HepG2 (cell line): ENCODE measurements at regions not wholly inside any gene's neighbourhood (a gene's known extent, or its start where the extent isn't known, plus 50 kb on each side); places are given as distances from the start of the nearest gene placed in this dataset.
"Not testable (repeated sequence)": the region's sequence is repeated elsewhere in the genome, so short reads cannot be mapped to it uniquely, and the experiment has no call there.

Experiments
- BRF2 ChIP-seq: sonication (generic); formaldehyde crosslinking; IDR thresholded peaks from 2 replicates; pipeline ENCODE4 v1.8.1; 2022; ENCODE audit warnings: mild to moderate bottlenecking, missing genetic modification reagents
- CTCF ChIP-seq: sonication (generic); formaldehyde crosslinking; IDR thresholded peaks from 2 replicates; pipeline ENCODE4 v1.5.0; 2020; ENCODE audit warnings: mild to moderate bottlenecking, missing genetic modification reagents, moderate library complexity
- EP300 ChIP-seq, 3 experiments: sonication (generic) in 1 of 3; formaldehyde crosslinking in 1 of 3; IDR thresholded peaks; 2 replicates each; pipeline versions ENCODE4 v1.5.1 to v1.6.1; 2011 to 2020; ENCODE audit warnings: low read depth in 2 of 3, low read length in 2 of 3, borderline replicate concordance in 1 of 3, improper control_type of control experiment in 1 of 3, mild to moderate bottlenecking in 1 of 3, missing genetic modification reagents in 1 of 3, moderate library complexity in 1 of 3
- MIER2 ChIP-seq: IDR thresholded peaks from 2 replicates; pipeline ENCODE4 v1.6.1; 2016; ENCODE audit warnings: missing biosample characterization, missing genetic modification reagents
- NFKBIZ ChIP-seq: IDR thresholded peaks from 2 replicates; pipeline ENCODE4 v1.6.1; 2018; ENCODE audit warnings: missing genetic modification reagents, missing compliant biosample characterization
- PBX3 ChIP-seq: sonication (generic); formaldehyde crosslinking; IDR thresholded peaks from 2 replicates; pipeline ENCODE4 v1.8.1; 2023; ENCODE audit warnings: missing genetic modification reagents, inconsistent platforms, borderline replicate concordance
- RAD21 ChIP-seq: fragments of 450-650 bp; formaldehyde crosslinking; IDR thresholded peaks from 2 replicates; pipeline ENCODE4 v1.5.0; 2020; ENCODE audit warnings: mild to moderate bottlenecking
- RFX5 ChIP-seq: IDR thresholded peaks from 2 replicates; pipeline ENCODE4 v1.6.1; 2011; ENCODE audit warnings: low read depth, low read length, improper control_type of control experiment
- SMARCC2 ChIP-seq: fragments of 450-650 bp; IDR thresholded peaks from 2 replicates; pipeline ENCODE4 v1.6.1; 2017; ENCODE audit warnings: antibody characterized with exemption, mild to moderate bottlenecking
- ZNF329 ChIP-seq: sonication (generic); formaldehyde crosslinking; IDR thresholded peaks from 2 replicates; pipeline ENCODE4 v1.9.0; 2021; ENCODE audit warnings: low read depth, mild to moderate bottlenecking, missing genetic modification reagents
- ZNF549 ChIP-seq: sonication (generic); formaldehyde crosslinking; IDR thresholded peaks from 2 replicates; pipeline ENCODE4 v1.5.0; 2020; ENCODE audit warnings: missing genetic modification reagents

DNA sequence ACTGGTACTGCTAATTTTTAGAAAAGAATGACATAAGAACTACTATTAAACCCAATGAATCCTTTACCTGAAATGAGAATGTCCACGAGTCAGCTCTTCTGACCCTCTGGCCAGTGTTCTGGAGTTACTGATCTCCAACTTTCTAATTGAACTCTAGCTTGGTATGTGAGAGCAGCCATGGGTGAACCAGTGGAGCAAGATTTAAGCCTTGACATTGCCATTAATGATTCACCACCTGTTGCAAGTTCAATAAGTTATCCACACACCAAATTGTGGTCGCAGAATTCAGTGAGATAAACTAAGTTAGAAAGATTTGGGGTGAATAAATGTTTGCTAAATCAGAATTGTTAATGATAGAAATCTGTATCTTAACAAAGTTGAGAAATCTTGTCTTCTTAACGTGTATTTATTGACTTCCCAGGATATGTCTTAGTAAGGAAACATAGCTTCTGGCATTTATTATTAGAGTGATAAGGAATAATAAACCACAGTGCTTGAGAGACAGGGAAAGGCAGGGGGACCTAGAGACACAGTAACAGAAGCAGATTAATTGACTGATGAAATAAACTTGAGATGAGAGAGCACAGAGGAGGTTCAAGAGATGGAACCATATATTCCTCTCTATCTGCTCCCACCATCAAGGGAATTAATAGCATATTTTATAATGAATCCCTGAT lies 67.3 kb downstream of the NUTM2D start:
- TF ChIP-seq ZNF549 (CRISPR knock-in tag); MIER2 (CRISPR knock-in tag); PBX3; BRF2; ZNF329; RAD21; CTCF (CRISPR knock-in tag); EP300 (IDR thresholded peaks at IDR 0.05; ENCODE audit: low read depth in 2 of 2, low read length in 2 of 2); EP300 (CRISPR knock-in tag; IDR thresholded peaks at IDR 0.05; ENCODE audit: borderline replicate concordance); RFX5; SMARCC2; NFKBIZ (CRISPR knock-in tag): not testable (repeated sequence)
